NT2/D1 (cell line): ENCODE measurements at regions not wholly inside any gene's neighbourhood (a gene's known extent, or its start where the extent isn't known, plus 50 kb on each side); places are given as distances from the start of the nearest gene placed in this dataset.

Experiments used
- DNase-seq: peaks from one replicate; pipeline ENCODE4 v3.0.0-alpha.2; 2011; ENCODE audit warnings: low read depth, low spot score
- H3K27me3 ChIP-seq: 2 replicates; pipeline ENCODE4 v1.6.0; 2011; ENCODE audit warnings: mild to moderate bottlenecking; ENCODE audit not compliant: insufficient read length, insufficient read depth
- H3K36me3 ChIP-seq: 2 replicates; pipeline ENCODE4 v1.6.1; 2011; ENCODE audit warnings: mild to moderate bottlenecking, low read length, mixed read lengths; ENCODE audit not compliant: insufficient read depth, insufficient read length
- H3K4me1 ChIP-seq: 2 replicates; pipeline ENCODE4 v1.5.1; 2011; ENCODE audit not compliant: insufficient read depth, insufficient read length
- H3K4me3 ChIP-seq: 2 replicates; pipeline ENCODE4 v1.5.1; 2011; ENCODE audit warnings: low read depth; ENCODE audit not compliant: insufficient read length
- H3K9ac ChIP-seq: 2 replicates; pipeline ENCODE4 v1.6.0; 2011; ENCODE audit warnings: low read depth; ENCODE audit not compliant: insufficient read length
- H3K9me3 ChIP-seq: 2 replicates; pipeline ENCODE4 v1.5.1; 2011; ENCODE audit warnings: mild to moderate bottlenecking, low read length; ENCODE audit not compliant: insufficient read depth
- SUZ12 ChIP-seq: IDR thresholded peaks from 2 replicates; pipeline ENCODE4 v1.6.1; 2011; ENCODE audit not compliant: insufficient read length, insufficient read depth; ENCODE audit errors: extremely low read depth
- YY1 ChIP-seq: IDR thresholded peaks from 2 replicates; pipeline ENCODE4 v1.6.1; 2011; ENCODE audit not compliant: insufficient read length, insufficient read depth
- ZNF274 ChIP-seq: IDR thresholded peaks from 2 replicates; pipeline ENCODE4 v1.6.1; 2011; ENCODE audit warnings: mild to moderate bottlenecking, low read depth, low read length

DNA sequence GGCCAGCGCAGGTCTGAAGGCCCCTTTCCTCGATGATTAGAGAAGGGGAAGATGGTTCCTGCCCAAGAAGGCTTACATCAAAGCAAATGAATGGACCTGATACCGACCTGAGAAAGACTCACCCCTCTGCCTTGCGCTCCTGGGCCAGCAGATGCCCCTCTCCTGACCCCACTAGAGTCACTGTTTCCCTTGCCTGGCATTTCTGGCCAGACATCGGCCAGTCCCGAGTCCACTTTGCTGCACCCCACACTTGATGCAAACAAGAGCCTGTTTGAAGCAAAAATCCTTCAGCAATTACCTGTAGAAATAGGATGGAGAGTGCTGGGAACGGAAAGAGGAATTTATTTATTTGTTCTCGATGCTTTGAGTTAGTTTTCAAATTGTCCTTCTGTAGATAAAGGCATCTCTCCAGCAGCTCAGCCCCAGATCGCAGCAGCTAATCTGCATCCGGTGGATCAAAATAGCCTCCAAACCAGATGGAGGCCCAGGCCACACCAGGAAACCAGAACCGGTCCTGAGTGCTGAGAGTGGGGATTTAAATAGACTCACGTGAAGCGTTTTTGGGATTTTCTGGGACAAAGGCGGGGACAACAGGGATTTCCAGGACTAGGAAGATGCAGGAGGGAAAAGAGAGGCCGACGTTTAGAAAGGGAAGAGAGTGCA, 148.6 kb downstream of the TRIM29 start:
- Histone ChIP-seq H3K4me3 (no peak overlapping the region), H3K9me3 (no peaks in the 10 kb centered on the region), H3K27me3 (no peaks in the 10 kb centered on the region), H3K36me3 (no peaks in the 10 kb centered on the region), H3K4me1 (peaks cover 21% of the 10 kb centered on the region), H3K9ac (no peak overlapping the region)
- TF ChIP-seq SUZ12, result no peak
- no peak for DNase-seq

DNA sequence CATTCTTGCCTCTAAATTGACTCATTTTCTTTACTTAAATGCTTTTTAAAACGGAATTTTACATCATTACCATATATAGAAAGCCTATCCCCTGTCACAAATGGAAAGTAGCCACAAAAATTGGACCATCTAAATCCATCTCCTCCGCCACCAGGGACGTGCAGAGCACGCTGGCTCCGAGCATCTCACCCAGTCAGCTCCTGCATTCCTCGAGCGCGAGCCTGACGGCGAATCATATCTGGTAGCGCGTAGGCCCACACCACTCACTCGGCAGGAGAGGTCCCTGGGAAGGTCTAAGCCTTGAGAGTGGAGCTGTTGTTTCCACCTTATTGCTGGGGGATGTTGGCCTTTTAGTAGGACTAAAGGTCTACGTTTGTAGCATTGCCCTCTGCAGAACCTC, 152.4 kb downstream of the TRIM29 start:
- Histone ChIP-seq H3K9me3 (no peaks in the 10 kb centered on the region), H3K36me3 (no peaks in the 10 kb centered on the region), H3K27me3 (no peaks in the 10 kb centered on the region), H3K4me3 (no peak overlapping the region), H3K9ac (no peak overlapping the region), H3K4me1 (no peaks in the 10 kb centered on the region)
- DNase-seq, result no peak
- TF ChIP-seq SUZ12 (no peak), ZNF274 (no peak), YY1 (no peak)

DNA sequence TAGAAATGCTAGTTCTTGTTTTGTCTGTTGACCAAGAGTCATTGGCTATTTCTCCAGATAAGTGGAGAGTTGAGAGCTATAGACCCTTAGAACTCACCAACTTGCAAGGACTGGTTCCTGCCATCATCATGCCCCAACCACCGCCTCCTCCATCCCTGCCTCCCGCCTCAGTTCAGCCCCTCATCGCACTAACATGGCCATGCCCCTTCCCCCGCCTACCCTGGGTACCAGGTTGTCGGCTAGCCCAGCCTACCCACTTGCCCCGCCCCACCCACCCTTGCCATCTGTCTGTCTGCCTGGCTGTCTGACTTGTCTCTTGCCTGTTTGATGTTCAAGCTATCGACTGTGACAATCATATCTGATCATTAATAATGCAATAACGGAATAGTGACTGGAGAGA, 154.1 kb downstream of the TRIM29 start:
- Histone ChIP-seq H3K9me3 (no peaks in the 10 kb centered on the region), H3K9ac (no peak overlapping the region), H3K27me3 (no peaks in the 10 kb centered on the region), H3K36me3 (no peaks in the 10 kb centered on the region), H3K4me1 (no peaks in the 10 kb centered on the region), H3K4me3 (no peak overlapping the region)
- no peak for DNase-seq
- TF ChIP-seq YY1 (no peak), ZNF274 (no peak), SUZ12 (no peak)

DNA sequence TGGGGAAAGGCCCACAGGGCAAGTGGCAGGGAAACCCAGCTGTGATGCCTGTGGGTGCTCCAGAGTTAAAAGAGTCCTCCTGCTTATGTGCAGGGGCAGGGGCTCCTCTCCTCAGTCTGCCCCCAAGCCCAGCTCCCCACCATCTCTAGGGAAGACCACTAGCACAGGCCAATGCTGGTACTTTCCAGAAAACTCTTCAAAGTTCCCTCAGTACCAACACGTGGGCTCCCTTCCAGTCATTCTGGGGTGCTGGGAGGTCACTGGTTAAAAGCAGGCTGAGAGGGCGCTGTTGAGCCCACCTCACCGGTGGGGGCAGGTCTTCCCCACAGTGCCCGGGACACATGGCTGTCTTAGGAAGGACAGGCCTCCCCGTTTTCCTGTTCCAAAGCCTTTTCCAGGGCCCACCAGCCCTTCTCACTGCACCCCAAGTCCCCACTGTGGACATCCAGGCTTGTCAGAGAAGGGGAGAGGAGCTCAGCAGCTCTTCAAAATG, 154.6 kb downstream of the TRIM29 start:
- Histone ChIP-seq H3K9ac (no peak overlapping the region), H3K27me3 (no peaks in the 10 kb centered on the region), H3K4me3 (no peak overlapping the region), H3K36me3 (no peaks in the 10 kb centered on the region), H3K9me3 (no peaks in the 10 kb centered on the region), H3K4me1 (no peaks in the 10 kb centered on the region)
- TF ChIP-seq YY1 (no peak), ZNF274 (no peak), SUZ12 (no peak)
- DNase-seq, result no peak

DNA sequence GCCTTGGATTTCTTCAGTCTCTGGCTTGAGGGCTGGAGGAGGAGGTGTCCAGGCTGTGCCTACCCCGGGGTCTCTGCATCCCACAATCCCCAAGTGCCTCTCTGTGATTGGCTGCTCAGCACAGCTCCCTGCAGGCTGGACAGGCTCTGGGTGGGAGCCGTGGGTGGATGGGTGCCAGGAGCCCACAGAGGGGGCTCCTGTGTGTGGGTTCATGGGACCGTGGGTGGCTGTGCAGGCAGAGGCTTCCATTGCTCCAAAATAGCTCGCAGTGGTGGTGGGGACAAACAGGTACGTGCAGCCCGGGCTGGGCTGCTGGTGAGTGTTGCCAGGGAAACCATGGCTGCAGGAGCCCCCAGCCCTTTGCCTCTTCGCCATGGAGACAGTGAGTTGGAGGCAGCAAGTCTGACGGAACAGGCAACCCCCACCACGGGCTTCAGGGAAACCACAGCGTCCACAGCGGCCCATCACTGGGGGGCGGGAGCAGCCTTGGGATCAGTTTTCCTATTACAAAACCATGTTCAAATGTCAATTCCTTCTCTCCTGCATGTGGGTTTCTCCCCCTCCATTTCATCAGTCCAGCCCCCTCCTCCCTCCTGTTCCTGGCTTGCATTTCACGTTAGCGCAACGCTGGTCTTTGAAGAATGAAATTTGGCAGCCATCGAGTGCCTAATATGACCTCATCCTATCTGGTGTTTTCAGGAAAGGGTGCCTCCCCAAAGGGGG, 155.2 kb downstream of the TRIM29 start:
- no peak for DNase-seq
- H3K9me3 ChIP-seq, result no peaks in the 10 kb centered on the region

DNA sequence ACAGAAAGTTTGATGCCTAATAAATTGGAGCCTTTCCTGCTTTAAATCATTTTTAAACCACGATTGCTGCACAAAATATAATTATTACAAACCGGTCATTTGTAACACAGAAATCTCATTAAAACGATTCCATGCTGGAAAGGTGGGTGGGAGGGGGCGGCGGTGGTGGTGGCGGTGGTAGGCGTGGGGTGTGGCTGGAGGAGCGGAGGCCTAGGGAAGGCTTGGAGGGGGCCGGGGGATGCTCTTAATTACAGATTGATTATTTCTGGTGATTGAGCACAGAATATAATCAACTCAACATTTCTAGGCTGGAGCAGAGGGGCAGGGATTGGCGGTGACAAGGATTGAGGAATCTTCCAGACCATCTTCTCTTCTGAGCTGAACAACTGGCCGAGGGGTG, 157.5 kb downstream of the TRIM29 start:
- TF ChIP-seq SUZ12 (no peak), ZNF274 (no peak), YY1 (no peak)
- no peak for DNase-seq
- H3K4me1 ChIP-seq, result peaks cover 9% of the 10 kb centered on the region
- no peak overlapping the region for H3K4me3 ChIP-seq
- H3K27me3 ChIP-seq, result no peaks in the 10 kb centered on the region
- no peaks in the 10 kb centered on the region for H3K9me3 ChIP-seq
- no peak overlapping the region for H3K9ac ChIP-seq
- H3K36me3 ChIP-seq, result no peaks in the 10 kb centered on the region

More for the DNA sequence above, 155.2 kb downstream of the TRIM29 start:
- no peak overlapping the region for H3K9ac ChIP-seq
- TF ChIP-seq YY1 (no peak), ZNF274 (no peak), SUZ12 (no peak)
- H3K4me1 ChIP-seq, result peaks cover 5% of the 10 kb centered on the region
- no peaks in the 10 kb centered on the region for H3K36me3 ChIP-seq
- no peak overlapping the region for H3K4me3 ChIP-seq
- no peaks in the 10 kb centered on the region for H3K27me3 ChIP-seq

DNA sequence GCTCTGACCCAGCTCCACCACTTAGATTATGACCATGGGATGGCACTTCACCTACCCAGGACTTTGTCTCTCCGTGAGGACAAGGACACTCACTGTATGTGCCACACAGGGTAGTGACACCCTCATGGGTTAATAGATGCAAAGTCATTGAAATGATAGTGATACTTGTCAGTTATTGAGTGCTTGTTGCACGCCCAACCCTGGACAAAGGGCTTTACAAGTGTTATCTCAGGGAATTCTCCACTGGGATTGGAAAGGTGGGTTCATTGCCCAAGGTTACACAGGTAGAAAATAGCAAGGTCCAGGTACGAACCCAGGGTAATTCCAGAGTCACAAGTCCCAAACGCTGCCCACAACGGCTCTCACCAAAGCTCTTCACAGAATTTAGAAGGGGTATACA, 158.2 kb downstream of the TRIM29 start:
- peaks cover 10% of the 10 kb centered on the region for H3K4me1 ChIP-seq
- DNase-seq, result no peak
- no peak for TF ChIP-seq YY1
- no peak for TF ChIP-seq ZNF274
- no peak for TF ChIP-seq SUZ12
- no peak overlapping the region for H3K4me3 ChIP-seq
- H3K9me3 ChIP-seq, result no peaks in the 10 kb centered on the region
- H3K9ac ChIP-seq, result no peak overlapping the region
- H3K27me3 ChIP-seq, result no peaks in the 10 kb centered on the region
- no peaks in the 10 kb centered on the region for H3K36me3 ChIP-seq
